ENCODE measurements at regions not wholly inside any gene's neighbourhood (a gene's known extent, or its start where the extent isn't known, plus 50 kb on each side); places are given as distances from the start of the nearest gene placed in this dataset.

DNA sequence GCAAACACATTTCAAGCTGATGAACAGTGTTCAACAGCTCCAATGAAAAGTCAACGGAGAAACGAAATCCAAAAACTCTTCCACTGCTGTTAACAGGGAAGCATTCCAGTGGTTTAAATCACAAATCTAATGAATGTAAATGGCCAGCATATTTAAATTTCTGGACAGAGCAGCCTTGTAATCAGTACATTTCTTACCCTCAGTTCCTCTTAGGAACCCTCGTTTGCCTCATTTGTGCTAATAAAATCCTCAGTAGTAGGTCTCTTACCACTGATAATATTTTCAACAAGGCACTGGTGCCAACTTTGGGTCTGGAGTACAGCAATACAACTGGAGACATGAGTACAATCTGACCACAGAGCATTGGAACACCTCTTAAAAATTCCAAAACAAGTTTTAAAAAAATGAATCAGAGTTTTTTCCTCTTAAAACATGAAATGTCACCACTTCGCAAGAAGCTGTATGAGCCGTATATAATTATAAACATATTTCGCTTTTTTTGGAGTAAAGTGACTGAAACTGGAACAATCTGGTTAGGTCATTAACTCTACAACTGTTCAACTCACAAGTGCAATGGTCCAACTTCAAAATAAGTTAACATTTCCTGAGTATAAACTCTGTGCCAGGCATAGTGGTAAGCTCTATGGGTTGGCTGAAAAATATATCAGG is 211.2 kb downstream of the CPEB2 start:
- TF ChIP-seq, protein P1, sequence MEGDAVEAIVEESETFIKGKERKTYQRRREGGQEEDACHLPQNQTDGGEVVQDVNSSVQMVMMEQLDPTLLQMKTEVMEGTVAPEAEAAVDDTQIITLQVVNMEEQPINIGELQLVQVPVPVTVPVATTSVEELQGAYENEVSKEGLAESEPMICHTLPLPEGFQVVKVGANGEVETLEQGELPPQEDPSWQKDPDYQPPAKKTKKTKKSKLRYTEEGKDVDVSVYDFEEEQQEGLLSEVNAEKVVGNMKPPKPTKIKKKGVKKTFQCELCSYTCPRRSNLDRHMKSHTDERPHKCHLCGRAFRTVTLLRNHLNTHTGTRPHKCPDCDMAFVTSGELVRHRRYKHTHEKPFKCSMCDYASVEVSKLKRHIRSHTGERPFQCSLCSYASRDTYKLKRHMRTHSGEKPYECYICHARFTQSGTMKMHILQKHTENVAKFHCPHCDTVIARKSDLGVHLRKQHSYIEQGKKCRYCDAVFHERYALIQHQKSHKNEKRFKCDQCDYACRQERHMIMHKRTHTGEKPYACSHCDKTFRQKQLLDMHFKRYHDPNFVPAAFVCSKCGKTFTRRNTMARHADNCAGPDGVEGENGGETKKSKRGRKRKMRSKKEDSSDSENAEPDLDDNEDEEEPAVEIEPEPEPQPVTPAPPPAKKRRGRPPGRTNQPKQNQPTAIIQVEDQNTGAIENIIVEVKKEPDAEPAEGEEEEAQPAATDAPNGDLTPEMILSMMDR (IDR thresholded peaks at IDR 0.05) = no peak
- no peak for TF ChIP-seq EP300 (IDR thresholded peaks at IDR 0.05)
- no peak for TF ChIP-seq POLR2A (IDR thresholded peaks at IDR 0.05)
- no peak for TF ChIP-seq POLR2AphosphoS5 (IDR thresholded peaks at IDR 0.05)
- 81 to 88% (median 86%) methylated on average over 6 of the region's 6 CpGs for WGBS, 5 donors
- intact Hi-C loops (cut with DNase I; ENCODE audit: low total_unique reads) = no loop called here

GRCh38 chr4:15215109-15215508 is 212.7 kb upstream of the C1QTNF7 start:
- intact Hi-C loops (cut with DNase I; ENCODE audit: low total_unique reads) = no loop called here

More for the DNA sequence above, 211.2 kb downstream of the CPEB2 start:
- Histone ChIP-seq H3K9me3 (no peaks in the 10 kb centered on the region), H3K4me1 (no peaks in the 10 kb centered on the region), H3K36me3 (no peaks in the 10 kb centered on the region), H3K27me3 (no peaks in the 10 kb centered on the region), H3K4me3 (no peak overlapping the region), H3K27ac (no peak overlapping the region)
- no peak for DNase-seq

DNA sequence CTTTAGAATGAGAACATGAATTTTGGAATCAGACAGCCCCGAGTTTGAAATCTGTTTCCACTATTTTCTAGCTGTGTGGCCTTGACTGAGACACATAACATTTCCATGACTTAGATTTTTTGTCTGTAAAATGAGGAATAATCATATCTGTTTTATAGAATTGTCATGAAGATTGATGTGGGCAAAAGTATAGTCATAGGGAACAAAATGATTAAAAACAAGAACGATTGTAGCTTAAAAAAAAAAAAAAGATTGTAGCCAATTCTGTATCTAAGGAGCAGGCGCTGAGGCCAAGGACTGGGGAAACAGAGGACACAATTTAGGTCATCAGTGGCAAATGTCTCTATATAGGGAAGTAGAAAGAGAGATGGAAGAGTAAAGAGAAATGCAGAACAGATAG is 201.6 kb upstream of the C1QTNF7 start:
- 80 to 88% (median 83%) methylated on average over 3 of the region's 3 CpGs for WGBS, 5 donors
- TF ChIP-seq EP300 (IDR thresholded peaks at IDR 0.05) = no peak
- TF ChIP-seq, protein P1 (IDR thresholded peaks at IDR 0.05) = no peak
- no peak for TF ChIP-seq POLR2A (IDR thresholded peaks at IDR 0.05)
- no peak for TF ChIP-seq POLR2AphosphoS5 (IDR thresholded peaks at IDR 0.05)
- intact Hi-C loops (cut with DNase I; ENCODE audit: low total_unique reads) = no loop called here
- no peak overlapping the region for H3K4me3 ChIP-seq
- no peaks in the 10 kb centered on the region for H3K9me3 ChIP-seq
- H3K36me3 ChIP-seq = no peaks in the 10 kb centered on the region
- DNase-seq = no peak
- peaks cover 0 to 2% (median 0%) of the 10 kb centered on the region in 4 donors for H3K4me1 ChIP-seq
- H3K27me3 ChIP-seq = no peaks in the 10 kb centered on the region
- no peak overlapping the region for H3K27ac ChIP-seq

More at GRCh38 chr4:15215109-15215508, 212.7 kb upstream of the C1QTNF7 start:
- DNase-seq = no peak
- no peaks in the 10 kb centered on the region for H3K9me3 ChIP-seq
- WGBS, 5 donors = 76 to 84% (median 83%) methylated on average over 6 of the region's 6 CpGs
- H3K36me3 ChIP-seq = no peaks in the 10 kb centered on the region
- TF ChIP-seq POLR2AphosphoS5 (IDR thresholded peaks at IDR 0.05) (no peak), POLR2A (IDR thresholded peaks at IDR 0.05) (no peak), EP300 (IDR thresholded peaks at IDR 0.05) (no peak)
- TF ChIP-seq, protein P1 (IDR thresholded peaks at IDR 0.05) = no peak
- H3K27ac ChIP-seq = no peak overlapping the region
- H3K4me1 ChIP-seq = no peaks in the 10 kb centered on the region
- H3K27me3 ChIP-seq = no peaks in the 10 kb centered on the region
- no peak overlapping the region for H3K4me3 ChIP-seq

DNA sequence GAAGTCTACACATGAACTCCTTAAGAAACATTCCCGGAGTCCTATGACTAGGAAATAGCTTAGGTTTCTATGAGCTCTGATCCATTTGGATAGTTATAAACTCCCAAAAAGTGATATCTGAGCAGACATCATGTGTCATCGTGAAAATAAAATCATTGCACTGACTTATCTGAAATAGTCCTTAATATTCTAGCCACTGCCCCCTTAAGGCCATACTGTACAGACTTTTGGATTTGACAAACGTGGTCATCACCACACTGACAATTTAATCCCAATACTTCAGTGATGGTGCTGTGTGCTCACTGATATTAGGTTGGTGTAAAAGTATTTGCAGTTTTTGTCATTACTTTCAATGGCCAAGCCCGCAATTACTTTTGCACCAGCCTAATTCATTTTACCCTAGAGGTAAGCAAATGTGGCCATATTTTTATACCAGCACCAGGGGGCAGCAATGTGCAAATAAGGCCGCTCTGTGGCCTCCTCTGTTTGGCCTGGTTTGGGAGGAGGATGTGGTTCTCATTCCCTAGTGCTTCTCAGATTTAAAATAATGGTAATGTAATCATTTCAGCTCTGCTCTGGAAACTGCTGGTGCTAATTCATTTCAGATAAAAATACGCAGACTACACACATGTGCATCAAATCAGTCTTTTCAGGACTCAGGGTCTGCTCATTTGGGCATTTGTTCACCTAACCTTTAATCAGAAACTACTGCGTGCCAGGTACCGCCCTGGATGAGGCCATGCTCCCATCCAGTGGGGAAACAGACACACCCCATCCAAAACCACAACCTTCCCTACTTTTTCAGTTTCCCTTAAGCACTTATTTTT is 196.4 kb upstream of the C1QTNF7 start:
- Histone ChIP-seq H3K9me3 (no peaks in the 10 kb centered on the region), H3K36me3 (no peaks in the 10 kb centered on the region), H3K4me1 (peaks cover 0 to 35% (median 20%) of the 10 kb centered on the region in 4 donors), H3K27ac (peak overlapping the region in 1 of 5 donors; percentile 56), H3K4me3 (no peak overlapping the region), H3K27me3 (no peaks in the 10 kb centered on the region)
- no peak for TF ChIP-seq EP300 (IDR thresholded peaks at IDR 0.05)
- TF ChIP-seq, protein P1 (IDR thresholded peaks at IDR 0.05) = peak in 5 of 7 experiments; percentile 42 to 67 (median 58)
- intact Hi-C loops (cut with DNase I; ENCODE audit: low total_unique reads) = no loop called here
- 49 to 54% (median 52%) methylated on average over 8 of the region's 8 CpGs for WGBS, 5 donors
- peak; percentile 76 to 93 for DNase-seq
